Progenitor cell of endocrine pancreas (in vitro differentiated cells): ENCODE measurements at regions not wholly inside any gene's neighbourhood (a gene's known extent, or its start where the extent isn't known, plus 50 kb on each side); places are given as distances from the start of the nearest gene placed in this dataset.
"Not testable (repeated sequence)": the region's sequence is repeated elsewhere in the genome, so short reads cannot be mapped to it uniquely, and the experiment has no call there.

Experiments used
- DNase-seq: peaks from one replicate; pipeline ENCODE4 v3.0.0; 2021; ENCODE audit warnings: low spot score; ENCODE audit not compliant: unreplicated experiment
- H3K27ac Mint-ChIP-seq: 2 replicates; pipeline ENCODE4 v1.8.0; 2021; ENCODE audit warnings: mild to moderate bottlenecking, moderate library complexity, mixed read lengths
- H3K27me3 Mint-ChIP-seq: 2 replicates; pipeline ENCODE4 v1.8.0; 2021; ENCODE audit warnings: mixed read lengths
- H3K36me3 Mint-ChIP-seq: 2 replicates; pipeline ENCODE4 v1.8.0; 2022; ENCODE audit warnings: mixed read lengths; ENCODE audit not compliant: insufficient read depth
- H3K4me1 Mint-ChIP-seq: 2 replicates; pipeline ENCODE4 v1.8.0; 2021; ENCODE audit warnings: low read depth, mixed read lengths
- H3K4me3 Mint-ChIP-seq: 2 replicates; pipeline ENCODE4 v1.8.0; 2021; ENCODE audit warnings: low read depth, mild to moderate bottlenecking, moderate library complexity, mixed read lengths
- H3K9me3 Mint-ChIP-seq: 2 replicates; pipeline ENCODE4 v1.8.0; 2021; ENCODE audit warnings: low read depth, mixed read lengths
- CTCF ChIP-seq: fragments of 200-600 bp; sonication (generic); IDR thresholded peaks from one replicate; pipeline ENCODE4 v1.5.0; 2021; ENCODE audit warnings: antibody characterized with exemption, mild to moderate bottlenecking; ENCODE audit not compliant: unreplicated experiment

DNA sequence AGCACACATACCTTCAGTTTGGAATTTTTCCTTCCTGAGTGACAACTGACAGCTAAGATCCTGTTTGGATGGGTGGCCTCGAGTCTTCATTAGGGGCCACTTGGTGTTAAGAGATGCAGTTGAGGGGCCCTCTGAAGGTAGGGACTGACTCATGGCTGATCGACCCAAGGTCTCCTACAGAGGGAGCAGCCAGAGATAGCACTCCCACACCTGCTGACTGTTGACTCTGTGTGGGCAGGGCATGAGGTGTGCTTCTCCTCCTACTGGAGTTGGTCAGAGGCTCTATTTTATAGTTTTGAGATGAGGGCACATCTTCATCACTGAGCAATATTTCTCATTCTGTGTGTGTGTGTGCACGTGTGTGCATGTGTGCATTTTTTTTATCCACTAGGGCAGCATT, 378.8 kb upstream of the PODXL start:
- DNase-seq: no peak
- Mint-ChIP-seq H3K36me3 (no peaks in the 10 kb centered on the region), H3K4me3 (no peak overlapping the region), H3K27me3 (peaks cover 3% of the 10 kb centered on the region), H3K9me3 (no peaks in the 10 kb centered on the region), H3K4me1 (peaks cover 14% of the 10 kb centered on the region), H3K27ac (no peak overlapping the region)
- no peak for TF ChIP-seq CTCF

DNA sequence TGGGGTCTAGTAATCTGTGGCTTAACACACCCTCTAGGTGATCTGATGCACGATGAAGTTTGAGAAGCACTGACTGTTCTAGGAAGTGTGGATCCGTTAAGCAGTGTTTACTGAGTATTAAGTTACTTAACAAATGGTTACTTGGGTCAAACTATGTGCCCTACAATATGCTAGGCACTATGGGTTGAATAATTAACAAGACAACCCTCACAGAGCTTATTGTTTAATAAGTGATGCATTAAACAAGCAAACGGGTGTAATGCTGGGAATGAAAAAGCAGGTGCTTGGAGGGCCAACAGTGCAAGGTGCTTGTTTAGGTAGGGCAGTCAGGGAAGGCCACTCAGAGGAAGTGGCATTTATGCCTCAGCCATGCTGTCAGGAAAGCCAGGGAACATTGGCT, 378.0 kb upstream of the PODXL start:
- H3K4me3 Mint-ChIP-seq: no peak overlapping the region
- peaks cover 14% of the 10 kb centered on the region for H3K4me1 Mint-ChIP-seq
- TF ChIP-seq CTCF: no peak
- no peak for DNase-seq
- no peaks in the 10 kb centered on the region for H3K9me3 Mint-ChIP-seq
- H3K27me3 Mint-ChIP-seq: peaks cover 6% of the 10 kb centered on the region
- no peaks in the 10 kb centered on the region for H3K36me3 Mint-ChIP-seq
- no peak overlapping the region for H3K27ac Mint-ChIP-seq

DNA sequence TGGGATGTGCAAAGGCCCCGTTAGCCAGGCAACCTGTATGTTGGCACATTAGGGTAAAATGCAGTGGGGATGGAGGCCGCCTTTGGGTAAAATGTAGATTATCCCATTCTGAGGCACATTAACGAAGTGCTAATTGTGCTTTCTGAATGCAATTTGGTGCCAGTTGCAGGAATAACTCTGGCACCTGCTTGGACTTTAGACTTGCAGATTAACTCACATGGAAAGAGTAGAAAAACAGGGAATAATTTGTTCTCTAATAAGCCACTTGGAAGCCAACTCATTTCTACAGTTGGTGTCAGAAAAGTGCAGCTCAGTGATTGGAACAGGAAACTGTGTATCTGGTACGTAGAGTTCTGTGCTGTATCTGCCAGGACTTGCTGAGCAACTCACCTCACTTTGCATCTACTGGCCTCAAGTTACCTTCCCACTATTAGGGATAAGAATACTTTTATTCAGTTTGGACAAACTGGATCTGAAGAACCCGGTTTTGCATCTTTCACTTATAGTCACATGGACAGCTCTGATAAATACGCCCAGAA, 377.4 kb upstream of the PODXL start:
- no peak overlapping the region for H3K27ac Mint-ChIP-seq
- no peak for DNase-seq
- no peak for TF ChIP-seq CTCF
- no peak overlapping the region for H3K4me3 Mint-ChIP-seq
- peaks cover 7% of the 10 kb centered on the region for H3K27me3 Mint-ChIP-seq
- H3K4me1 Mint-ChIP-seq: peaks cover 14% of the 10 kb centered on the region
- no peaks in the 10 kb centered on the region for H3K9me3 Mint-ChIP-seq
- no peaks in the 10 kb centered on the region for H3K36me3 Mint-ChIP-seq

GRCh38 chr7:131933219-131933618, 376.8 kb upstream of the PODXL start:
- not testable (repeated sequence) for H3K4me3 Mint-ChIP-seq, H3K9me3 Mint-ChIP-seq, H3K27ac Mint-ChIP-seq, H3K36me3 Mint-ChIP-seq, H3K27me3 Mint-ChIP-seq, DNase-seq
- H3K4me1 Mint-ChIP-seq: peaks cover 13% of the 10 kb centered on the region

DNA sequence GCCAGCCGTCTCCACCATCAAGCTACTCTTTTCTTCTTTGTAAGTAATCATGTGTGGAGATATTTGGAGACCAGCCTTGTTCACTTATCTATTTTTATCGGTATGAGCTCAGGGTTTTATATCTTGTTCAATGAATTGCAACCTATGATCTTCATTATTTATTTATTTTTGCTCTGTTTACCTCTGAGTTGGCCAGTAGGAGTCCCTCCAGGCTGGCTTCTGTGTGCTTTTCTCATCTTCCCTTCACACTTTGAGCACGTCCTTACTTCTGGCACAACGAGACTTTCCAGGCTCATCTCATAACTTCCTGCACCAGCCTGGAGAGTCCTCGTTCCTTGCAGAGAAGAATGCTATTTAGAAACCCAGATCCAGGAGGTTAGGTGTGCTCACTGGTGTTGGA, 375.8 kb upstream of the PODXL start:
- no peak for DNase-seq
- Mint-ChIP-seq H3K36me3 (no peaks in the 10 kb centered on the region), H3K4me1 (peaks cover 13% of the 10 kb centered on the region), H3K27ac (no peak overlapping the region), H3K4me3 (no peak overlapping the region), H3K27me3 (peaks cover 8% of the 10 kb centered on the region), H3K9me3 (no peaks in the 10 kb centered on the region)
- no peak for TF ChIP-seq CTCF

- H3K9me3 Mint-ChIP-seq: no peaks in the 10 kb centered on the region
- TF ChIP-seq CTCF: no peak
- no peak for DNase-seq
- no peaks in the 10 kb centered on the region for H3K36me3 Mint-ChIP-seq
- peaks cover 8% of the 10 kb centered on the region for H3K27me3 Mint-ChIP-seq
- H3K27ac Mint-ChIP-seq: peak overlapping the region; percentile 27
- no peak overlapping the region for H3K4me3 Mint-ChIP-seq
- H3K4me1 Mint-ChIP-seq: peaks cover 13% of the 10 kb centered on the region
Observed at GRCh38 chr7:131931370-131931769, 374.9 kb upstream of the PODXL start.
